ENCODE measurements at regions not wholly inside any gene's neighbourhood (a gene's known extent, or its start where the extent isn't known, plus 50 kb on each side); places are given as distances from the start of the nearest gene placed in this dataset.

DNA sequence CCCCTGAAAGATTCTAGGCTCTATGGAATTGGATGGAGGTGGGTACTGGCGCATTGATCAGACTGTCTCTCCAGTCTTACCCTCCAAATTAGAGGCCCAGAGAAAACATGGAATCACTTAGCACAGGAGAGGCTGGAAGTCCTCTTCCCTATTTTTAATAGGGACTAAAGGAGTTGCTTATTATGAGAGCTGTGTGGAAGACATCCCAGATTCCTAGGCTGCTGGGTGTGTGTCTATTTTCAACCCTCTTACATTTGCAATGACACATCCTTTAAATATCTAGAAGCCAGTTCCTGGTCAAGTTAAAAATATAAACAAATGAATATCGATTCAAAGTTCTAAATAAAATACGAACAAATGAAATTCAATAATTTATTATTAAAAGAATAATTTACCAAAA is 58.3 kb upstream of the ARID2 start:
- Histone ChIP-seq H3K9me3 (ENCODE audit: control insufficient read depth in 2 of 2, insufficient read depth in 1 of 2, low read length in 1 of 2) (no peaks in the 10 kb centered on the region), H3K27me3 (ENCODE audit: control insufficient read depth in 2 of 2, insufficient read depth in 1 of 2, low read length in 1 of 2) (no peaks in the 10 kb centered on the region), H3K36me3 (ENCODE audit: control insufficient read depth in 2 of 2, insufficient read depth in 2 of 2, low read length in 1 of 2) (no peaks in the 10 kb centered on the region), H3K27ac (ENCODE audit: low read depth in 1 of 2, low read length in 1 of 2) (no peak overlapping the region), H3K4me3 (ENCODE audit: low read length in 2 of 2) (no peak overlapping the region), H3K4me1 (ENCODE audit: control insufficient read depth in 2 of 2, insufficient read depth in 2 of 2, low read length in 2 of 2) (peaks cover 10 to 18% of the 10 kb centered on the region in 2 donors)
- 97% methylated on average over 3 of the region's 3 CpGs for WGBS
- no peak for DNase-seq (ENCODE audit: low read depth in 6 of 9, low spot score in 9 of 9)

DNA sequence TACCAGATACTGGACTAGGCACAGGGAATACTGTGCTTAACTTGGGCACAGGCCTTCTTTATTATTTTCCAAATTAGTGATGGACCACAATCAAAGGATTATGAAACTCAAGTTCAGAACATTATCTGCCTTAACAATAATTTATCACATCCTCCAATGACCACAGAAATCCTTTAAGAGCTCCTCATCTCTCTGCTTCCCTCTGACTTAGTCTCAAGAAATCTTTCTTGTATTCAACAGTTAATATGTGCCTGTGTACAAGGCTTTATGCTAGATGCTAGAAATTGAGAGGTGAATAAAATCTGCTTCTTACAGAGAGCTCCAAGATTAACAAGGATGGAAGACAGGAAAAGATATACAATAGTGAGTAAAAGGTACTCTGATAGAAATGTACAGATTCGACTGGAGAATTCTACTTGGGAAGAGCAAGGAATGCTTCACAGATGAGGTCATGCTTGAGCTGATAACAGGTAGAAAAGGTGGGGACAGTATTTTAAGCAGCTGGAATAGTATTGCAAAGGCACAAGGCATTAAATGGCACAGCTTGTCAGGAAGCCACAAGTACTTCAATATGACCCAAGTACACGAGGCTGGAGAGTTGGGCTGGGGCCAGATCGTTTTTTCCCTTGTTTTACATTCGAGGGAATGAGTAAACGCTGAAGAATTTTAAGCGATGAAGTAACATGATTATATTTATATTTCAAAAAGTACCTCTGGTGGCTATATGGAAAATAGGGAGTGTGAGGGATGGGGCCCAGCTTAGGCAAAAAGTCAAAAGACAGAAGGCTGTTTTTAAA is 55.1 kb upstream of the ARID2 start:
- Histone ChIP-seq H3K27me3 (ENCODE audit: control insufficient read depth in 2 of 2, insufficient read depth in 1 of 2, low read length in 1 of 2) (no peaks in the 10 kb centered on the region), H3K4me1 (ENCODE audit: control insufficient read depth in 2 of 2, insufficient read depth in 2 of 2, low read length in 2 of 2) (peaks cover 8 to 16% of the 10 kb centered on the region in 2 donors), H3K4me3 (ENCODE audit: low read length in 2 of 2) (no peak overlapping the region), H3K9me3 (ENCODE audit: control insufficient read depth in 2 of 2, insufficient read depth in 1 of 2, low read length in 1 of 2) (no peaks in the 10 kb centered on the region), H3K36me3 (ENCODE audit: control insufficient read depth in 2 of 2, insufficient read depth in 2 of 2, low read length in 1 of 2) (no peaks in the 10 kb centered on the region), H3K27ac (ENCODE audit: low read depth in 1 of 2, low read length in 1 of 2) (no peak overlapping the region)
- WGBS = 89% methylated on average over 6 of the region's 6 CpGs
- no peak for DNase-seq (ENCODE audit: low read depth in 6 of 9, low spot score in 9 of 9)

DNA sequence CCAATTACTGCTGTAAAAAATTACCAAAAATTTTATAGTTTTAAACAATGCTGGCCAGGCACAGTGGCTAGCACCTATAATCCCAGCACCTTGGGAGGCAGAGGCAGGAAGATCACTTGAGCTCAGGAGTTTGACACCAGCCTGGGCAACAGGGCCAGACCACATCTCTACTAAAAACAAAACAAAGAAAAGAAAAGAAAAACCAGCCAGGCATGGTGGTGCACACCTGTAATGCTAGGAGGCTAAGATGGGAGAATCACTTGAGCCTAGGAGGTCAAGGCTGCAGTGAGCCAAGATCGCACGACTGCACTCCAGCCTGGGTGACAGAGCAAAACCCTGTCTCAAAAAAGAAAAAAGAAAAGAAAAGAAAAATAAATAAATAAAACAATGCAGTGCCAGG is 54.0 kb upstream of the ARID2 start:
- Histone ChIP-seq H3K27me3 (ENCODE audit: control insufficient read depth in 2 of 2, insufficient read depth in 1 of 2, low read length in 1 of 2) (no peaks in the 10 kb centered on the region), H3K4me3 (ENCODE audit: low read length in 2 of 2) (no peak overlapping the region), H3K36me3 (ENCODE audit: control insufficient read depth in 2 of 2, insufficient read depth in 2 of 2, low read length in 1 of 2) (no peaks in the 10 kb centered on the region), H3K27ac (ENCODE audit: low read depth in 1 of 2, low read length in 1 of 2) (no peak overlapping the region), H3K4me1 (ENCODE audit: control insufficient read depth in 2 of 2, insufficient read depth in 2 of 2, low read length in 2 of 2) (peaks cover 3 to 8% of the 10 kb centered on the region in 2 donors), H3K9me3 (ENCODE audit: control insufficient read depth in 2 of 2, insufficient read depth in 1 of 2, low read length in 1 of 2) (no peaks in the 10 kb centered on the region)
- 99% methylated on average over 2 of the region's 2 CpGs for WGBS
- DNase-seq (ENCODE audit: low read depth in 6 of 9, low spot score in 9 of 9) = no peak

Measured in thymus (tissue), 11 donors.